Hematopoietic multipotent progenitor cell treated with erythropoietin and hydrocortisone succinate and interleukin-3 and kit ligand, for 4 days (in vitro differentiated cells): ENCODE measurements at regions not wholly inside any gene's neighbourhood (a gene's known extent, or its start where the extent isn't known, plus 50 kb on each side); places are given as distances from the start of the nearest gene placed in this dataset.
A peak's percentile ranks its signal among the peaks of the same experiment; 100 is the strongest.
"Not testable (repeated sequence)": the region's sequence is repeated elsewhere in the genome, so short reads cannot be mapped to it uniquely, and the experiment has no call there.

Experiments used
- DNase-seq: peaks from one replicate; pipeline ENCODE4 v3.0.0-alpha.2; 2015

- DNase-seq = peak; percentile 56
These were observed 498.9 kb downstream of the BCKDHB start for GRCh38 chr6:80605165-80605989.

DNA sequence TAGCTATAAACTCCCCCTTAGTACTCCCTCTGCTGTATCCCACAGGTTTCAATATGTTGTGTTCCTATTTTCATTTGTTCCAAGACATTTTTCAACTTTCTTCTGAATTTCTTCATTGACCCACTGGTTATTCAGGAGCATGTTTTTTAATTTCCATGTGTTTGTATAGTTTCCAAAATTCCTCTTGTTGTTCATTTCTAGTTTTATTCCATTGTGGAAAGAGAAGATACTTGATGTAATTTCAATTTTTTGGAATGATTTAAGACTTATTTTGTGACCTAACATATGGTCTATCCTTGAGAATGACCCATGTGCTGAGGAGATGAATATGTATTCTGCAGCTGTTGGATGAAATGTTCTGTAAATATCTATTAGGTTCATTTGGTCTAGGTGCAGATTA lies 497.2 kb downstream of the BCKDHB start:
- no peak for DNase-seq

- DNase-seq = no peak
These were observed 488.0 kb downstream of the BCKDHB start for GRCh38 chr6:80594461-80594860.

DNA sequence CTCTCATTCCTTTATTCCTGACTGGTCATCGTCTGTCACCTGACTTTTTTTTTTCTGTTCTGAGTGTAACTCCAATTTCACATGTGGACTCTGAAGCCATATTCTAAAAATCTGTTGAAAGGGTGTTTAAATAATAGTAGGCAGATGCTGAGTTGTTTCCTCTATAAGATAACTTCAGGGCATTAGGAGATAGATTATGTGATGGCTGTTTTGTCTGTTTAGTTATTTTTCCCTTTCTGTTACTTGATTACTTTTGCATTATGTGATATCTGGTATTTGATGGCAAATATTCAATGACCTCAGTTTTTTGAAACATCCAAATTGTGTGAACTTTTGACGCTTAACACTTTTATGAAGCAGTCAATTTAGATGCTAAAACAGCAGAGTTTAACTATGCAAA lies 486.0 kb downstream of the BCKDHB start:
- no peak for DNase-seq

- DNase-seq = no peak
These were observed 479.8 kb downstream of the BCKDHB start for GRCh38 chr6:80586242-80586641.

DNA sequence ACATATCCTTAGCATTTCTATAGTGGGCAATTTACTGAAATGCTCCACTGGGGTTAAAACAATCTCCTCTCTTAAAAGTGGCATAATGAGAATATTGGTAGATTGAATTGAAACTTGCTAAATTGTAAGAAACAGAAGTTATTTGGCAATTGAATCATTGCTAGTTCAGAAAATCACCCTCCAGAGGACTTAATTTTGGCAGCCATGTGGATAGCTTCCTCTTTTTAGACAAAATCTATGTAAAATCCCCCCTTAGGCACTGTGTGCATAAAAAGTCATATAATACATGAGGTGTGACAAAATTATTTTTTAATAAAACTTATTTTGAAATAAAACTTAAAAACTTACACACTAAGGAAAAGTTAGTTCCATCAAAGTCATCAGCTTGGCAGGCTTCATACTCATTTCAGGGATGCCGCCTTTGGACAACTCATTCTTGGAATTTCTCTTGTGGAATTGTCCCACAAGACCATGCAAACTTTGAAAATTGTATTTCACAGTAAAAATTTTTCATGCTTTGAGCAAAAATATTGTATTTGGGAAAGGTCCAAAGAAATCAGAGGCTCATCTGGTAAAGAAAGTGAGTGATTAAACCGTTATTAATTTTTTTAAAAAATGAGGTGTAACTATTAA lies 473.0 kb downstream of the BCKDHB start:
- peak; percentile 1 for DNase-seq

- DNase-seq = not testable (repeated sequence)
These were observed 466.8 kb downstream of the BCKDHB start for GRCh38 chr6:80573320-80573719.

DNA sequence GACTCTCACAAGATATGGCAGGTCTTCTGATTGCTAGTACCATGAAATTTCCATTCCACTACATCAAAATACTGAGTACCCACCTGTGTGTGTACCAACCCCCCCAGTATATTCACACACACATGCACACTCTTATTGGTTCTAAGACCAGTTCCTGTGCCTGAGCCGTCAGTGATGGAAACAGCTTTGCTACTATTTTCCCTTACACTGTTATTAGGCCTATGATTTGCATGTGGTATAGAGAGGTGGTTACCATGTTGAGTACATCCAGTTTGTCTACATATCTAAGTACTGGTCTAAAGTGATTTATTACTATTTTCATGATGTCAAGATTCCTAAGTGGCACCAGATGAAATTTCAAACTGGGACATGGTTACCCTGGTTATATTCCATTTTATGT lies 459.9 kb downstream of the BCKDHB start:
- DNase-seq = no peak

GRCh38 chr6:80553071-80553740 lies 446.7 kb downstream of the BCKDHB start:
- no peak for DNase-seq

- no peak for DNase-seq
These were observed 444.3 kb downstream of the BCKDHB start for GRCh38 chr6:80550748-80551147.

DNA sequence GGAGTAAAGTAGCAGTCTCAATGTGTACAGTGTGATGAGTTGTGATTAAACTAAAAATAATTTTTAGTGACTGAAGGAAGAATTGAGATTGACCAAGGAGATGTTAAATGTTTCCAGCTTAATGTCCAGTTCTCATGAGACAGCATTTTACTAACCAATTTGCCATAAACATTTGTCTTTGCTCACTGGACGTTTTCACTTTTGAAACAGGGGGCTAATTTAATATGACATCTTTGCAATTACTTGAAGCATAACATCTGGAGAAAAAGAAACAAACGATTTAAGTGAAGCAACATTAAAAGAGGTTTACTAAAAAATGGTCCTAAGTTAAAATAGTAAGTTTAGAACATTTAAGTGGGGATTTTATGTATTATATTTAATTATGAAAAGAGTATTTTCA lies 443.8 kb downstream of the BCKDHB start:
- no peak for DNase-seq

GRCh38 chr6:80548532-80548931 lies 442.1 kb downstream of the BCKDHB start:
- DNase-seq = no peak

DNA sequence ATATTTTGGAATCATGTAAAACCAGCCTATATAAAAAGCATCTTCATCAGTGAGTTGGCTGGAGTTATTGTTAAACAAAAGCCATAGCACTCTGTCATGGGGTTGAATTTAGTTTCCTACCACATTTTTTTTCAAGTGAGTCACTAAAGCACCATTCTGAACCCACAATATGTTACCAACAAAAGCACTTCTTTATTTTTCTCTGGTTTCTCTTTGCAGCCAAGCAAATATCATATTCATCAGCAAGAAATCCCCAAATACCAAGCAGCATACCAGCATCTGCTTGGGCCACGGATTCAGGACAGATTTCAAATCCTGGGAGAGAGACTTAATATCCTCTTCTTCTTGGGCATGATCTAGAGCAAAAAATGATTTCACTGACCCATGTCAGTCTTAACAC lies 441.4 kb downstream of the BCKDHB start:
- no peak for DNase-seq

DNA sequence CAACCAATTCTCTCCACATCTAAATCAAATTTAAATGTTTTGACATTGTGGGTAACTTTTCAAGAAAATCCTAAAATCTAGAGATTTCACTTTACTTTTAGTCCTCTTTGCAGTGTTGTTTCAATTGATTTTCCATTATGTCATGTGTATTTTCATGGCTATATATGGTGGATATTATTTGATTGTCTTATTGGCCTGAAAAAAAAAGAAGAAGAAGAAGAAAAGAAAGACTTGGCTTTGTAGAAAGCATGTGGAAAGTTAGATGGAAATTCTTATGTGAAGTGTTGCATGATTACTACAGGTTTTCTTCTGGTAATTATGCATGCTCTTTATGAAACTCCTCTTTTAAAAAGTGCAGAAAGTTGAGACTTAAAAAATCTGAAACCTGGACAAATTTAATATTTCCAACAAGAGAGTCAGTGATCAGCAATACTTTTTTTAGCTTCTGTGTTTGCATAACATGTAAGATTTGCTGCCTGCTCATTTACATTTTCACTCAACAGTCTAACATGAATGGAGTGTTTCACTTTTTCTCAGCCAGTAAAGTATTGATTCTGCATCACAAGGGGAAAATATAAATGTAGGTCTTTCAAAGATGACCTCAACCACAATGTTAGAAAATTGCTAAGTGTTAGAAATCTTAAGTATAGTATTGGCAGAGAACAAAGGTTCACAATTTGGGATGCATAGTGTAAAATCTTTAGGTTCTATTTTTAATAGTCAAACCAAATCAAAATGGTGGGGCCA lies 438.7 kb downstream of the BCKDHB start:
- DNase-seq = no peak

DNA sequence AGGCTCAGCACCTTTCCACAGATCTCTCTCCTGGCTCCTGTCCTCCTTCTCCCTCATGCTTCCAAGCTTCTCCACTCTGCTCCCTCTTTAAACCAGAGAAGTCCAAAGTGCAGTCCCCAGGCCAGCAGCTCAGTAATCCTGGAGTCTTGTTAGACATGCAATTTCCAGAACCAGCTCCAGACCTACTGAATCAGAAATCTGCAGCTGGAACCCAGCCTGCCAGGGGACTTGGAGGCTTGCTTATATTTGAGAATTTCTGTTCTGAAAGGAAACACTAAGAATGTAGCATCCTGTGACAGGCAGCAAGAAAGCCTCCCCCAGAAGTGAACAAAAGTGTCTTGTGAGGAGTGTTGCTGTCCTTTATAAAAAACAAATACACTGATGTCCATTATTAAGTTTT lies 438.1 kb downstream of the BCKDHB start:
- no peak for DNase-seq

GRCh38 chr6:80543598-80544222 lies 437.2 kb downstream of the BCKDHB start:
- no peak for DNase-seq

- no peak for DNase-seq
These were observed 436.7 kb downstream of the BCKDHB start for GRCh38 chr6:80543151-80543550.

DNA sequence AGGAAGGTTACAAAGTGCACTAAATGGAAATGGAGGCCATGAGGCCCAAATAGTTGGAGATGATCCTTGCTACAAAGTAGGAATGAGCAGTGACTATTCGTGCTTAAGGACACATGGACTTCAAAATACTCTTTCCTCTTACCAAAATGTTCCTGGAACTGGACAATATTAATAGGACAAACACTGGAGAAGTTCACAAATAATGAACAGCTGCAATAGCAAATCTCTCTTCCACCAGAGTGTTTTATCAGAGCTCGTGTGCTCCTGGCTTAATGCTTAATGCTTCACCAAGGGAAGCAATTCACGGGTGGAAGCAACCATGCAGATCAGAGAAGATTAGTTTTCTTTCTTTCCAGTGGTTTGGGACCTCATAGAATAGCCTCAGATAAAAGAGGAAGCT lies 435.4 kb downstream of the BCKDHB start:
- peak; percentile 1 for DNase-seq

- DNase-seq = no peak
These were observed 434.7 kb downstream of the BCKDHB start for GRCh38 chr6:80541181-80541580.

DNA sequence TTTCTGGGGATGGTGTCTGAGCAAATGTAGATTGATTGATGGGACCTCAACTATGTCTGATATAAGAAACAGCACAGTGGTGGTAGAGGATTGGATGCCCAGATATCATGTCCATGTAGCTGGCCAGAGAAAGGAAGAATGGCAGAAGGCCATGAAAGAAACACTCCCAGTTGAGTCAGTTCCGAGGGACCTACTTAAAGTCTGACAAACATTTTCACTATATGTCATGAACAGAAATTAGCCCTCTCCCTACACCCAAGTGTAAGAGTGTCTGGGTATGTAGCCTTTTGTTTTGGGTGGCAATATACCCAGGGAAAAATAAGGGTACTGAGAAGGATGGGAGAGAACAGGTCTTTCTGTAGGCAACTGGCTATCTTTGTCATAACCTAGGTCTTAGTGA lies 434.2 kb downstream of the BCKDHB start:
- no peak for DNase-seq

DNA sequence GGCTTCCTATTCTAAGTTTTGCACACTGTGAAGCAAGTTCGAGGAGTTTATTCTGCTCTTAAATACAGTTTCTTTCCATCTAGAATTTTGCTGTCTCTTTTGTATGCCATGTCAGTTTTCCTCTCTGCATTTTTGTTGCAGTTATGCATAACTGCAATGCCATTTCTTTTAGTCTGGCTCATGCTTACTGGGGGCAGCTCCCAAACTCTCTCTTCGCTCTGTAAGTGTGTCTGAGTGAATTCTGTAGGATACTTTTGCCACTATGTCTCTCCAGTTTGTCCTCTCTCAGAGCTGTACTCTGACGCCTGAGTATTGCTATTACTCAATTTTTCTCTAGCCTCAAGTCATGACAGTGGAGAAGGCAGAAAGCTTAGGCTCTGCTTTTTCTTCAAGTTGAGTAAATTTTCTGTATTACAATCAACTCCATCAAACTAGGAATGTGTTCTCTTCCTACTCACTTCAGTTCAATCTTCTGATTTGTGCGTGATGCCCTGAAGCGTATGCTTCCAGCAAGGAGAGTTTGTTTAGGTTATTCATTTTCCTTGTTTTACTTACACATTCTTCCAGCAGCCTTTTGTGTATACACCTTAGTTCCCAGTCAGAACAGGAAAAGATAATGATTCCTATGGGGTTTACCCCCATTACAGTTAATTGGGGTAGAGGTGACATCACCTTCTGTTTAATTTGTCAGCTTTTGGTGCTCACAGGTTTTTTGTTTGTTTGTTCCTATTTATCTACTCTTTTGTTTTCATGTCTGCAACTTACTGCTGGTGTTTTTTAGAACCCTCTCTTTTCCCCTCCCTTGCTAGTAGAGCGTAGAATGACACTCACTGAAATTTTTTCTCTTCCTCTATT lies 430.9 kb downstream of the BCKDHB start:
- DNase-seq = no peak
